H1 (cell line): ENCODE measurements at regions not wholly inside any gene's neighbourhood (a gene's known extent, or its start where the extent isn't known, plus 50 kb on each side); places are given as distances from the start of the nearest gene placed in this dataset.

ENCODE experiments used
- CTCF ChIA-PET: fragments of 300-600 bp; sonication (Branson Sonifier 250); formaldehyde crosslinking; loops from one replicate; lab custom pipeline; 2021; ENCODE audit not compliant: partially characterized antibody; lab: Charles Lee
- POLR2A ChIA-PET: fragments of 300-600 bp; sonication (Branson Sonifier 250); formaldehyde crosslinking; loops from one replicate; lab custom pipeline; 2021; ENCODE audit warnings: inconsistent platforms; ENCODE audit not compliant: partially characterized antibody; lab: Charles Lee
- DNase-seq, 2 experiments: peaks; one replicate each; pipeline versions ENCODE4 v3.0.0 to v3.0.0-alpha.2; 2010 to 2022; ENCODE audit warnings: low spot score in 2 of 2, low read depth in 1 of 2, mixed read lengths in 1 of 2
- FAIRE-seq: peaks from 2 replicates; lab custom pipeline; 2011; peaks lifted over from hg19 to GRCh38; lab: Jason Lieb, UNC
- H2AFZ ChIP-seq: 2 replicates; pipeline ENCODE4 v1.8.1; 2012; ENCODE audit warnings: low read length, inconsistent platforms
- H2AK5ac ChIP-seq: 2 replicates; pipeline ENCODE4 v1.6.1; 2013; ENCODE audit warnings: low read depth, low read length
- H2BK120ac ChIP-seq: replicated peaks from 2 replicates; pipeline ENCODE3; 2013; ENCODE audit warnings: low read depth, low read length, inconsistent platforms
- H2BK12ac ChIP-seq: 2 replicates; pipeline ENCODE4 v1.6.1; 2013; ENCODE audit warnings: low read depth, low read length
- H2BK15ac ChIP-seq: 2 replicates; pipeline ENCODE4 v1.6.1; 2013; ENCODE audit warnings: low read length
- H2BK20ac ChIP-seq: 2 replicates; pipeline ENCODE4 v1.6.1; 2013; ENCODE audit warnings: low read length
- H2BK5ac ChIP-seq: 2 replicates; pipeline ENCODE4 v1.6.1; 2013; ENCODE audit warnings: low read depth, low read length
- H3K14ac ChIP-seq: 2 replicates; pipeline ENCODE4 v1.6.1; 2013; ENCODE audit warnings: inconsistent platforms; ENCODE audit not compliant: insufficient read length
- H3K18ac ChIP-seq: 2 replicates; pipeline ENCODE4 v1.6.1; 2013; ENCODE audit warnings: low read length; ENCODE audit errors: extremely low read depth
- H3K23ac ChIP-seq: 2 replicates; pipeline ENCODE4 v1.6.1; 2013; ENCODE audit warnings: inconsistent platforms; ENCODE audit not compliant: insufficient read length
- H3K23me2 ChIP-seq: 2 replicates; pipeline ENCODE4 v1.6.1; 2013; ENCODE audit warnings: low read depth, low read length
- H3K27ac ChIP-seq: 2 replicates; pipeline ENCODE4 v1.6.1; 2011; ENCODE audit warnings: low read depth, low read length, inconsistent platforms
- H3K27me3 ChIP-seq, 4 experiments: replicated peaks in 1 of 4; 1 replicate in 1 of 4; 2 replicates in 3 of 4; pipeline versions ENCODE4 v1.6.1 to v1.8.1; 2011 to 2013; ENCODE audit warnings: low read length in 3 of 4, mild to moderate bottlenecking in 3 of 4, inconsistent platforms in 2 of 4, mixed read lengths in 2 of 4, moderate library complexity in 1 of 4; ENCODE audit not compliant: control insufficient read depth in 3 of 4, insufficient read depth in 3 of 4; ENCODE audit errors: extremely low read depth in 1 of 4
- H3K36me3 ChIP-seq, 4 experiments: 2 replicates each; pipeline versions ENCODE4 v1.6.1 to v1.8.1; 2011 to 2013; ENCODE audit warnings: mild to moderate bottlenecking in 4 of 4, low read length in 3 of 4, moderate library complexity in 2 of 4, control low read depth in 1 of 4, inconsistent platforms in 1 of 4; ENCODE audit not compliant: insufficient read depth in 4 of 4, control insufficient read depth in 2 of 4
- H3K4ac ChIP-seq: replicated peaks from 2 replicates; pipeline ENCODE3; 2013; ENCODE audit warnings: low read length, low read depth, mixed read lengths, inconsistent platforms; ENCODE audit not compliant: insufficient read length
- H3K4me1 ChIP-seq, 4 experiments: replicated peaks in 1 of 4; 1 replicate in 1 of 4; 2 replicates in 3 of 4; pipeline versions ENCODE4 v1.6.1 to v1.8.1; 2011 to 2013; ENCODE audit warnings: low read length in 3 of 4, inconsistent platforms in 2 of 4, mixed read lengths in 1 of 4; ENCODE audit not compliant: insufficient read depth in 4 of 4, control insufficient read depth in 3 of 4
- H3K4me2 ChIP-seq, 2 experiments: 2 replicates each; pipeline versions ENCODE4 v1.6.1 to v1.8.1; 2011 to 2013; ENCODE audit warnings: low read depth in 2 of 2, low read length in 2 of 2, control low read depth in 1 of 2, inconsistent platforms in 1 of 2, mild to moderate bottlenecking in 1 of 2; ENCODE audit not compliant: insufficient read depth in 1 of 2
- H3K4me3 ChIP-seq, 4 experiments: fragments of 200-600, 300-600 bp in 1 of 4; sonication (generic), shearing (Covaris generic), sonication (Bioruptor Twin) in 1 of 4; 2 replicates each; pipeline versions ENCODE4 v1.5.1 to v1.8.1; 2011 to 2016; ENCODE audit warnings: low read length in 4 of 4, low read depth in 3 of 4, control low read depth in 2 of 4, inconsistent platforms in 2 of 4, mild to moderate bottlenecking in 2 of 4, mixed read lengths in 1 of 4, moderate library complexity in 1 of 4; ENCODE audit not compliant: insufficient read depth in 2 of 4; ENCODE audit errors: extremely low read depth in 1 of 4
- H3K56ac ChIP-seq: replicated peaks from 2 replicates; pipeline ENCODE3; 2013; ENCODE audit warnings: low read depth, mild to moderate bottlenecking, mixed read lengths, low read length, inconsistent platforms; ENCODE audit not compliant: insufficient read length
- H3K79me1 ChIP-seq: 2 replicates; pipeline ENCODE4 v1.6.1; 2013; ENCODE audit warnings: low read depth, low read length, control low read depth
- H3K79me2 ChIP-seq, 2 experiments: 2 replicates each; pipeline versions ENCODE4 v1.6.1 to v1.8.1; 2012 to 2013; ENCODE audit warnings: low read length in 2 of 2, mild to moderate bottlenecking in 2 of 2, inconsistent platforms in 1 of 2; ENCODE audit not compliant: insufficient read depth in 2 of 2, control insufficient read depth in 1 of 2
- H3K9ac ChIP-seq, 4 experiments: replicated peaks in 1 of 4; 1 replicate in 1 of 4; 2 replicates in 3 of 4; pipeline versions ENCODE4 v1.6.1 to v1.8.1; 2011 to 2013; ENCODE audit warnings: low read depth in 3 of 4, low read length in 3 of 4, control low read depth in 2 of 4, mild to moderate bottlenecking in 2 of 4, moderate library complexity in 2 of 4, inconsistent platforms in 1 of 4; ENCODE audit errors: extremely low read depth in 1 of 4
- H3K9me3 ChIP-seq, 2 experiments: 2 replicates each; pipeline versions ENCODE4 v1.6.1 to v1.8.1; 2012 to 2013; ENCODE audit warnings: mild to moderate bottlenecking in 2 of 2, moderate library complexity in 2 of 2, control low read depth in 1 of 2, inconsistent platforms in 1 of 2, low read depth in 1 of 2, low read length in 1 of 2, mixed read lengths in 1 of 2; ENCODE audit not compliant: insufficient read depth in 2 of 2
- H4K20me1 ChIP-seq, 2 experiments: replicated peaks in 1 of 2; 2 replicates each; pipeline versions ENCODE3 to v1.8.1; 2011 to 2013; ENCODE audit warnings: inconsistent platforms in 2 of 2, low read length in 2 of 2, mild to moderate bottlenecking in 1 of 2; ENCODE audit not compliant: insufficient read depth in 2 of 2, control insufficient read depth in 1 of 2
- H4K5ac ChIP-seq: 2 replicates; pipeline ENCODE4 v1.6.1; 2013; ENCODE audit warnings: low read length, low read depth, mixed read lengths, inconsistent platforms; ENCODE audit not compliant: insufficient read length
- H4K8ac ChIP-seq: 2 replicates; pipeline ENCODE4 v1.8.0; 2013; ENCODE audit warnings: mild to moderate bottlenecking, moderate library complexity, low read length, inconsistent platforms; ENCODE audit not compliant: insufficient read depth; ENCODE audit errors: extremely low read depth
- H4K91ac ChIP-seq: replicated peaks from 2 replicates; pipeline ENCODE3; 2013; ENCODE audit warnings: low read length, mixed read lengths, inconsistent platforms; ENCODE audit not compliant: insufficient read length
- MAFK ChIP-seq: IDR thresholded peaks from 2 replicates; pipeline ENCODE4 v1.6.1; 2012; ENCODE audit warnings: low read depth, mild to moderate bottlenecking, improper control_type of control experiment, low read length
- WGBS, 2 experiments: shearing (Covaris generic) in 1 of 2; methylation state at CpG; one replicate each; pipeline versions ENCODE4 v1.1.6 to v1.1.7; 2013 to 2015; ENCODE audit warnings: low lambda C conversion rate in 2 of 2, mixed read lengths in 2 of 2, inconsistent platforms in 1 of 2, low coverage in 1 of 2, missing lambda C conversion rate in 1 of 2; ENCODE audit not compliant: insufficient replicate concordance in 2 of 2, insufficient coverage in 1 of 2, insufficient read length in 1 of 2; ENCODE audit errors: extremely low coverage in 1 of 2, missing lambda C conversion rate in 1 of 2; 5-methylcytosine and 5-hydroxymethylcytosine counted together

GRCh38 chr7:153584132-153584531 lies 468.1 kb upstream of the DPP6 start:
- H2BK15ac ChIP-seq = no peak overlapping the region
- no peak overlapping the region for H3K23ac ChIP-seq
- no peaks in the 10 kb centered on the region for H3K23me2 ChIP-seq
- H3K9me3 ChIP-seq = peaks cover 26 to 40% of the 10 kb centered on the region in 2 experiments
- no peak overlapping the region for H2BK5ac ChIP-seq
- no peak overlapping the region for H3K27ac ChIP-seq
- no peaks in the 10 kb centered on the region for H4K20me1 ChIP-seq
- no peak overlapping the region for H2AK5ac ChIP-seq
- no peak overlapping the region for H3K4ac ChIP-seq
- H3K79me1 ChIP-seq = no peaks in the 10 kb centered on the region
- no peak overlapping the region for H4K5ac ChIP-seq
- no peak overlapping the region for H4K8ac ChIP-seq
- no peak for FAIRE-seq
- no peak overlapping the region for H3K18ac ChIP-seq
- H2BK12ac ChIP-seq = no peak overlapping the region
- no peaks in the 10 kb centered on the region for H3K36me3 ChIP-seq
- H3K56ac ChIP-seq = no peak overlapping the region
- DNase-seq = no peak
- ChIA-PET CTCF (no interaction called here), POLR2A (no interaction called here)
- H3K14ac ChIP-seq = no peak overlapping the region
- H2AFZ ChIP-seq = no peak overlapping the region
- H3K27me3 ChIP-seq = no peaks in the 10 kb centered on the region
- H4K91ac ChIP-seq = no peak overlapping the region
- no peak overlapping the region for H3K4me3 ChIP-seq
- no peak overlapping the region for H3K9ac ChIP-seq
- no peaks in the 10 kb centered on the region for H3K79me2 ChIP-seq
- H2BK20ac ChIP-seq = no peak overlapping the region
- 81% methylated on average over 3 of the region's 3 CpGs; no CpG with 5 or more reads in 1 of the 2 experiments for WGBS, 2 experiments
- H3K4me2 ChIP-seq = no peak overlapping the region
- H2BK120ac ChIP-seq = no peak overlapping the region
- no peaks in the 10 kb centered on the region for H3K4me1 ChIP-seq
- TF ChIP-seq MAFK = no peak
